ENCODE measurements at regions not wholly inside any gene's neighbourhood (a gene's known extent, or its start where the extent isn't known, plus 50 kb on each side); places are given as distances from the start of the nearest gene placed in this dataset.

- TF ChIP-seq, protein P1, sequence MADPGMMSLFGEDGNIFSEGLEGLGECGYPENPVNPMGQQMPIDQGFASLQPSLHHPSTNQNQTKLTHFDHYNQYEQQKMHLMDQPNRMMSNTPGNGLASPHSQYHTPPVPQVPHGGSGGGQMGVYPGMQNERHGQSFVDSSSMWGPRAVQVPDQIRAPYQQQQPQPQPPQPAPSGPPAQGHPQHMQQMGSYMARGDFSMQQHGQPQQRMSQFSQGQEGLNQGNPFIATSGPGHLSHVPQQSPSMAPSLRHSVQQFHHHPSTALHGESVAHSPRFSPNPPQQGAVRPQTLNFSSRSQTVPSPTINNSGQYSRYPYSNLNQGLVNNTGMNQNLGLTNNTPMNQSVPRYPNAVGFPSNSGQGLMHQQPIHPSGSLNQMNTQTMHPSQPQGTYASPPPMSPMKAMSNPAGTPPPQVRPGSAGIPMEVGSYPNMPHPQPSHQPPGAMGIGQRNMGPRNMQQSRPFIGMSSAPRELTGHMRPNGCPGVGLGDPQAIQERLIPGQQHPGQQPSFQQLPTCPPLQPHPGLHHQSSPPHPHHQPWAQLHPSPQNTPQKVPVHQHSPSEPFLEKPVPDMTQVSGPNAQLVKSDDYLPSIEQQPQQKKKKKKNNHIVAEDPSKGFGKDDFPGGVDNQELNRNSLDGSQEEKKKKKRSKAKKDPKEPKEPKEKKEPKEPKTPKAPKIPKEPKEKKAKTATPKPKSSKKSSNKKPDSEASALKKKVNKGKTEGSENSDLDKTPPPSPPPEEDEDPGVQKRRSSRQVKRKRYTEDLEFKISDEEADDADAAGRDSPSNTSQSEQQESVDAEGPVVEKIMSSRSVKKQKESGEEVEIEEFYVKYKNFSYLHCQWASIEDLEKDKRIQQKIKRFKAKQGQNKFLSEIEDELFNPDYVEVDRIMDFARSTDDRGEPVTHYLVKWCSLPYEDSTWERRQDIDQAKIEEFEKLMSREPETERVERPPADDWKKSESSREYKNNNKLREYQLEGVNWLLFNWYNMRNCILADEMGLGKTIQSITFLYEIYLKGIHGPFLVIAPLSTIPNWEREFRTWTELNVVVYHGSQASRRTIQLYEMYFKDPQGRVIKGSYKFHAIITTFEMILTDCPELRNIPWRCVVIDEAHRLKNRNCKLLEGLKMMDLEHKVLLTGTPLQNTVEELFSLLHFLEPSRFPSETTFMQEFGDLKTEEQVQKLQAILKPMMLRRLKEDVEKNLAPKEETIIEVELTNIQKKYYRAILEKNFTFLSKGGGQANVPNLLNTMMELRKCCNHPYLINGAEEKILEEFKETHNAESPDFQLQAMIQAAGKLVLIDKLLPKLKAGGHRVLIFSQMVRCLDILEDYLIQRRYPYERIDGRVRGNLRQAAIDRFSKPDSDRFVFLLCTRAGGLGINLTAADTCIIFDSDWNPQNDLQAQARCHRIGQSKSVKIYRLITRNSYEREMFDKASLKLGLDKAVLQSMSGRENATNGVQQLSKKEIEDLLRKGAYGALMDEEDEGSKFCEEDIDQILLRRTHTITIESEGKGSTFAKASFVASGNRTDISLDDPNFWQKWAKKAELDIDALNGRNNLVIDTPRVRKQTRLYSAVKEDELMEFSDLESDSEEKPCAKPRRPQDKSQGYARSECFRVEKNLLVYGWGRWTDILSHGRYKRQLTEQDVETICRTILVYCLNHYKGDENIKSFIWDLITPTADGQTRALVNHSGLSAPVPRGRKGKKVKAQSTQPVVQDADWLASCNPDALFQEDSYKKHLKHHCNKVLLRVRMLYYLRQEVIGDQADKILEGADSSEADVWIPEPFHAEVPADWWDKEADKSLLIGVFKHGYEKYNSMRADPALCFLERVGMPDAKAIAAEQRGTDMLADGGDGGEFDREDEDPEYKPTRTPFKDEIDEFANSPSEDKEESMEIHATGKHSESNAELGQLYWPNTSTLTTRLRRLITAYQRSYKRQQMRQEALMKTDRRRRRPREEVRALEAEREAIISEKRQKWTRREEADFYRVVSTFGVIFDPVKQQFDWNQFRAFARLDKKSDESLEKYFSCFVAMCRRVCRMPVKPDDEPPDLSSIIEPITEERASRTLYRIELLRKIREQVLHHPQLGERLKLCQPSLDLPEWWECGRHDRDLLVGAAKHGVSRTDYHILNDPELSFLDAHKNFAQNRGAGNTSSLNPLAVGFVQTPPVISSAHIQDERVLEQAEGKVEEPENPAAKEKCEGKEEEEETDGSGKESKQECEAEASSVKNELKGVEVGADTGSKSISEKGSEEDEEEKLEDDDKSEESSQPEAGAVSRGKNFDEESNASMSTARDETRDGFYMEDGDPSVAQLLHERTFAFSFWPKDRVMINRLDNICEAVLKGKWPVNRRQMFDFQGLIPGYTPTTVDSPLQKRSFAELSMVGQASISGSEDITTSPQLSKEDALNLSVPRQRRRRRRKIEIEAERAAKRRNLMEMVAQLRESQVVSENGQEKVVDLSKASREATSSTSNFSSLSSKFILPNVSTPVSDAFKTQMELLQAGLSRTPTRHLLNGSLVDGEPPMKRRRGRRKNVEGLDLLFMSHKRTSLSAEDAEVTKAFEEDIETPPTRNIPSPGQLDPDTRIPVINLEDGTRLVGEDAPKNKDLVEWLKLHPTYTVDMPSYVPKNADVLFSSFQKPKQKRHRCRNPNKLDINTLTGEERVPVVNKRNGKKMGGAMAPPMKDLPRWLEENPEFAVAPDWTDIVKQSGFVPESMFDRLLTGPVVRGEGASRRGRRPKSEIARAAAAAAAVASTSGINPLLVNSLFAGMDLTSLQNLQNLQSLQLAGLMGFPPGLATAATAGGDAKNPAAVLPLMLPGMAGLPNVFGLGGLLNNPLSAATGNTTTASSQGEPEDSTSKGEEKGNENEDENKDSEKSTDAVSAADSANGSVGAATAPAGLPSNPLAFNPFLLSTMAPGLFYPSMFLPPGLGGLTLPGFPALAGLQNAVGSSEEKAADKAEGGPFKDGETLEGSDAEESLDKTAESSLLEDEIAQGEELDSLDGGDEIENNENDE (IDR thresholded peaks at IDR 0.05; ENCODE audit: insufficient replicate concordance, low read length): no peak
- no peak for TF ChIP-seq SP2 (IDR thresholded peaks at IDR 0.05; ENCODE audit: low read length)
- no peak for TF ChIP-seq FOSL1 (IDR thresholded peaks at IDR 0.05; ENCODE audit: insufficient read depth, low read depth, low read length)
- no peak for TF ChIP-seq SIRT6 (IDR thresholded peaks at IDR 0.05; ENCODE audit: low read length)
- TF ChIP-seq RNF2 (IDR thresholded peaks at IDR 0.05; ENCODE audit: borderline replicate concordance, low read depth, low read length, missing control alignments, poor library complexity, severe bottlenecking): no peak
- TF ChIP-seq RAD21 (IDR thresholded peaks at IDR 0.05 in 1 of 2, conservative IDR thresholded peaks at IDR 0.05 in 1 of 2; ENCODE audit: low read depth in 2 of 2, low read length in 2 of 2): no peak
- no peak for TF ChIP-seq RBBP5 (IDR thresholded peaks at IDR 0.05; ENCODE audit: borderline replicate concordance, low read depth, low read length)
- TF ChIP-seq, protein P2, sequence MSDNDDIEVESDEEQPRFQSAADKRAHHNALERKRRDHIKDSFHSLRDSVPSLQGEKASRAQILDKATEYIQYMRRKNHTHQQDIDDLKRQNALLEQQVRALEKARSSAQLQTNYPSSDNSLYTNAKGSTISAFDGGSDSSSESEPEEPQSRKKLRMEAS (IDR thresholded peaks at IDR 0.05): no peak
Measured at GRCh38 chr1:178577882-178578281, 65.0 kb downstream of the TEX35 start (continued).
